ENCODE measurements at regions not wholly inside any gene's neighbourhood (a gene's known extent, or its start where the extent isn't known, plus 50 kb on each side); places are given as distances from the start of the nearest gene placed in this dataset.
"Not testable (repeated sequence)": the region's sequence is repeated elsewhere in the genome, so short reads cannot be mapped to it uniquely, and the experiment has no call there.

- TF ChIP-seq, protein P1, sequence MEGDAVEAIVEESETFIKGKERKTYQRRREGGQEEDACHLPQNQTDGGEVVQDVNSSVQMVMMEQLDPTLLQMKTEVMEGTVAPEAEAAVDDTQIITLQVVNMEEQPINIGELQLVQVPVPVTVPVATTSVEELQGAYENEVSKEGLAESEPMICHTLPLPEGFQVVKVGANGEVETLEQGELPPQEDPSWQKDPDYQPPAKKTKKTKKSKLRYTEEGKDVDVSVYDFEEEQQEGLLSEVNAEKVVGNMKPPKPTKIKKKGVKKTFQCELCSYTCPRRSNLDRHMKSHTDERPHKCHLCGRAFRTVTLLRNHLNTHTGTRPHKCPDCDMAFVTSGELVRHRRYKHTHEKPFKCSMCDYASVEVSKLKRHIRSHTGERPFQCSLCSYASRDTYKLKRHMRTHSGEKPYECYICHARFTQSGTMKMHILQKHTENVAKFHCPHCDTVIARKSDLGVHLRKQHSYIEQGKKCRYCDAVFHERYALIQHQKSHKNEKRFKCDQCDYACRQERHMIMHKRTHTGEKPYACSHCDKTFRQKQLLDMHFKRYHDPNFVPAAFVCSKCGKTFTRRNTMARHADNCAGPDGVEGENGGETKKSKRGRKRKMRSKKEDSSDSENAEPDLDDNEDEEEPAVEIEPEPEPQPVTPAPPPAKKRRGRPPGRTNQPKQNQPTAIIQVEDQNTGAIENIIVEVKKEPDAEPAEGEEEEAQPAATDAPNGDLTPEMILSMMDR (conservative IDR thresholded peaks at IDR 0.05; ENCODE audit: low read depth, low read length), result not testable (repeated sequence)
- not testable (repeated sequence) for TF ChIP-seq EZH2 (IDR thresholded peaks at IDR 0.05; ENCODE audit: borderline replicate concordance, low read depth, low read length, poor library complexity, severe bottlenecking)
Observed at GRCh38 chr6:80497696-80498486, 391.4 kb downstream of the BCKDHB start.
